ENCODE measurements at regions not wholly inside any gene's neighbourhood (a gene's known extent, or its start where the extent isn't known, plus 50 kb on each side); places are given as distances from the start of the nearest gene placed in this dataset.

DNA sequence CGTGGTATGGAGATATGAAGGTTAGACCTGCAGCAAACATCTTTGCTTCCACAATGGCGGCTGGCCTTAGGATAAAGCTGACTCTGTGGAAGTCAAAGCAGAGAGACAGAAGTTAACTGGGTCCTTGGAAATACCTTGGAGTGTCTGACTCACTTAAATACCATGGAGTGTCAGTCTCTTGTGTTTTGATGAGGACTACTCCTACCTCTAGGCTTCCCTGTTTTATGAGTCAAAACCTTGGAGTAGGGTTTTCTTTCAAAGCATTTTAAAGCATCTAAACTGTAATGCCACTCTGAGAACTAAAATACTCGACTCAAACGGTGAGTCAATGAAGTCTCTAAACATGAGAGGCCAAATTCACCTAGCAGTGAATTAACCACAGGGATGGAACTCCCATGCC lies 329.1 kb downstream of the SAMD5 start:
- TF ChIP-seq, protein P1, sequence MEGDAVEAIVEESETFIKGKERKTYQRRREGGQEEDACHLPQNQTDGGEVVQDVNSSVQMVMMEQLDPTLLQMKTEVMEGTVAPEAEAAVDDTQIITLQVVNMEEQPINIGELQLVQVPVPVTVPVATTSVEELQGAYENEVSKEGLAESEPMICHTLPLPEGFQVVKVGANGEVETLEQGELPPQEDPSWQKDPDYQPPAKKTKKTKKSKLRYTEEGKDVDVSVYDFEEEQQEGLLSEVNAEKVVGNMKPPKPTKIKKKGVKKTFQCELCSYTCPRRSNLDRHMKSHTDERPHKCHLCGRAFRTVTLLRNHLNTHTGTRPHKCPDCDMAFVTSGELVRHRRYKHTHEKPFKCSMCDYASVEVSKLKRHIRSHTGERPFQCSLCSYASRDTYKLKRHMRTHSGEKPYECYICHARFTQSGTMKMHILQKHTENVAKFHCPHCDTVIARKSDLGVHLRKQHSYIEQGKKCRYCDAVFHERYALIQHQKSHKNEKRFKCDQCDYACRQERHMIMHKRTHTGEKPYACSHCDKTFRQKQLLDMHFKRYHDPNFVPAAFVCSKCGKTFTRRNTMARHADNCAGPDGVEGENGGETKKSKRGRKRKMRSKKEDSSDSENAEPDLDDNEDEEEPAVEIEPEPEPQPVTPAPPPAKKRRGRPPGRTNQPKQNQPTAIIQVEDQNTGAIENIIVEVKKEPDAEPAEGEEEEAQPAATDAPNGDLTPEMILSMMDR (IDR thresholded peaks at IDR 0.05) = no peak
- TF ChIP-seq NFYB (CRISPR knock-in tag; conservative IDR thresholded peaks at IDR 0.05; ENCODE audit: low read depth) = no peak
- TF ChIP-seq NFE2L1 (CRISPR knock-in tag; IDR thresholded peaks at IDR 0.05) = no peak
- TF ChIP-seq, protein P2, sequence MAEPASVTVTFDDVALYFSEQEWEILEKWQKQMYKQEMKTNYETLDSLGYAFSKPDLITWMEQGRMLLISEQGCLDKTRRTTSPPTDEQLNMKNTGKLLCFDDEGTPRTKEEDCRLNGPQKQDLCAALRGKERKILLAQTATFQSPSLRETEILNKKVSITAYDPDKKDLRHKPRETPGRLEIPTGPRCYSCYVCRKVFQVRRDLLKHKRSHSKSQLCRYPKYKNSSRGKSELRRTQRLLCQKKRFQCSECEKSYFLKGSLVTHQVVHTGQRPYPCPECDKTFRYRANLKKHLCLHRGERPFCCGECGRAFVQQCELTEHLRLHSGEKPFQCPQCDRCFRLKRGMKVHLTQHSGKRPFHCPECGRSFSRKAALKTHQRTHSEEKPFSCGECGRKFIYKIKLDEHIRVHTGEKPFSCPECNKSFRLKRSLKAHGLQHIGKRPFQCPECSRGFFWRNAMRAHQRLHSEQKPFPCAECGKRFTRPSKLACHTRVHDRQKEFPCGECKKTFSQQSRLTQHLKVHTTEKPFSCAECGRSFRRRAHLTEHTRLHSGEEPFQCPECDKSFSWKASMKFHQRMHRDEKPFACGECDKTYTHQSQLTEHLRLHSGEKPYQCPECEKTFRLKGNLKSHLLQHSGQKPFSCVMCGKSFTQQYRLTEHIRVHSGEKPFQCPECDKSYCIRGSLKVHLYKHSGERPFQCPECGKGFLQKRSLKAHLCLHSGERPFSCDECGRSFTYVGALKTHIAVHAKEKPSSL (CRISPR knock-in tag; conservative IDR thresholded peaks at IDR 0.05) = no peak
- no peak for TF ChIP-seq FOXJ3 (CRISPR knock-in tag; IDR thresholded peaks at IDR 0.05; ENCODE audit: borderline replicate concordance)
- TF ChIP-seq CREM (CRISPR knock-in tag; IDR thresholded peaks at IDR 0.05) = no peak
- TF ChIP-seq RELA (CRISPR knock-in tag; IDR thresholded peaks at IDR 0.05; ENCODE audit: borderline replicate concordance) = no peak
- no peak for TF ChIP-seq ZNF121 (CRISPR knock-in tag; IDR thresholded peaks at IDR 0.05)
- TF ChIP-seq CREB1 (CRISPR knock-in tag; IDR thresholded peaks at IDR 0.05) = no peak
- TF ChIP-seq ZNF317 (CRISPR knock-in tag; IDR thresholded peaks at IDR 0.05; ENCODE audit: borderline replicate concordance, low read depth) = no peak
- no peak for TF ChIP-seq JUN (CRISPR knock-in tag; IDR thresholded peaks at IDR 0.05)
- no peak for TF ChIP-seq NR3C1 (CRISPR knock-in tag; conservative IDR thresholded peaks at IDR 0.05; ENCODE audit: low read depth)
